HEK293 (cell line): ENCODE measurements at regions not wholly inside any gene's neighbourhood (a gene's known extent, or its start where the extent isn't known, plus 50 kb on each side); places are given as distances from the start of the nearest gene placed in this dataset.

Experiments used
- CTCF ChIA-PET: fragments of 350-600 bp; formaldehyde crosslinking; extraction: SDS; loops from one replicate; lab custom pipeline; 2021; ENCODE audit warnings: antibody characterized with exemption; lab: Yijun Ruan, JAX
- POLR2A ChIA-PET: fragments of 300-600 bp; formaldehyde crosslinking; extraction: SDS; loops from one replicate; lab custom pipeline; 2020; ENCODE audit warnings: antibody characterized with exemption, inconsistent platforms; lab: Yijun Ruan, JAX
- H3K27ac ChIP-seq: fragments of 200-500 bp; sonication (Bioruptor generic); 2 replicates; pipeline ENCODE4 v1.5.1; 2014; ENCODE audit warnings: low read depth, low read length, control low read depth, inconsistent platforms; ENCODE audit errors: extremely low read depth
- H3K36me3 ChIP-seq, 2 experiments: fragments of 200-500 bp in 1 of 2; sonication (Bioruptor generic) in 1 of 2; 1 replicate in 1 of 2; 2 replicates in 1 of 2; pipeline ENCODE4 v1.5.1; 2014 to 2017; ENCODE audit warnings: inconsistent platforms in 2 of 2, low read length in 2 of 2; ENCODE audit not compliant: control insufficient read depth in 2 of 2, insufficient read depth in 1 of 2
- H3K4me1 ChIP-seq: fragments of 200-500 bp; sonication (Bioruptor generic); 2 replicates; pipeline ENCODE4 v1.5.1; 2014; ENCODE audit warnings: mild to moderate bottlenecking, low read length, inconsistent platforms; ENCODE audit not compliant: control insufficient read depth, insufficient read depth
- H3K4me3 ChIP-seq: 2 replicates; pipeline ENCODE4 v1.5.1; 2011; ENCODE audit warnings: low read depth, mild to moderate bottlenecking, control low read depth, low read length, moderate library complexity
- H3K9me3 ChIP-seq: fragments of 200-500 bp; sonication (Bioruptor generic); 2 replicates; pipeline ENCODE4 v1.5.1; 2014; ENCODE audit warnings: low read depth, low read length, inconsistent platforms; ENCODE audit not compliant: control insufficient read depth, insufficient read depth
- EGR2 ChIP-seq: fragments of 450-650 bp; formaldehyde crosslinking; IDR thresholded peaks from 2 replicates; pipeline ENCODE4 v1.5.1; 2016; ENCODE audit warnings: low read depth, missing biosample characterization, missing genetic modification characterization
- HOXC10 ChIP-seq: sonication (generic); formaldehyde crosslinking; IDR thresholded peaks from 2 replicates; pipeline ENCODE4 v1.8.1; 2023; ENCODE audit warnings: mild to moderate bottlenecking, missing genetic modification reagents
- KLF8 ChIP-seq: fragments of 450-650 bp; formaldehyde crosslinking; IDR thresholded peaks from 2 replicates; pipeline ENCODE4 v1.5.1; 2016; ENCODE audit warnings: missing biosample characterization, missing genetic modification characterization
- TRIM28 ChIP-seq: IDR thresholded peaks from 2 replicates; pipeline ENCODE4 v1.6.1; 2011; ENCODE audit warnings: low read length, control low read depth, borderline replicate concordance
- ZBTB11 ChIP-seq: fragments of 450-650 bp; formaldehyde crosslinking; conservative IDR thresholded peaks from 2 replicates; pipeline ENCODE4 v1.5.1; 2016; ENCODE audit warnings: low read depth, missing biosample characterization, missing genetic modification characterization
- ZBTB26 ChIP-seq: fragments of 450-650 bp; formaldehyde crosslinking; optimal IDR thresholded peaks from 2 replicates; pipeline ENCODE3; 2016; ENCODE audit warnings: missing biosample characterization, mild to moderate bottlenecking, missing genetic modification characterization
- ZEB2 ChIP-seq: fragments of 450-650 bp; formaldehyde crosslinking; IDR thresholded peaks from 2 replicates; pipeline ENCODE4 v1.5.1; 2016; ENCODE audit warnings: missing biosample characterization, missing genetic modification characterization
- ZNF157 ChIP-seq: fragments of 450-650 bp; formaldehyde crosslinking; IDR thresholded peaks from 2 replicates; pipeline ENCODE4 v1.5.1; 2016; ENCODE audit warnings: missing biosample characterization, missing genetic modification characterization
- ZNF184 ChIP-seq: fragments of 450-650 bp; IDR thresholded peaks from 2 replicates; pipeline ENCODE4 v1.5.1; 2018; ENCODE audit warnings: missing biosample characterization, mild to moderate bottlenecking, missing genetic modification characterization
- ZNF223 ChIP-seq: fragments of 450-650 bp; formaldehyde crosslinking; IDR thresholded peaks from 2 replicates; pipeline ENCODE4 v1.5.1; 2016; ENCODE audit warnings: missing biosample characterization, missing genetic modification characterization
- ZNF24 ChIP-seq: fragments of 450-650 bp; formaldehyde crosslinking; IDR thresholded peaks from 2 replicates; pipeline ENCODE4 v1.5.1; 2016; ENCODE audit warnings: missing biosample characterization, missing genetic modification characterization
- ZNF274 ChIP-seq, 2 experiments: fragments of 200-500 bp in 1 of 2; fragments of 450-650 bp in 1 of 2; sonication (Bioruptor generic) in 1 of 2; formaldehyde crosslinking in 1 of 2; IDR thresholded peaks; 2 replicates each; pipeline versions ENCODE4 v1.5.1 to v1.6.1; 2014 to 2016; ENCODE audit warnings: borderline replicate concordance in 1 of 2, inconsistent platforms in 1 of 2, low read length in 1 of 2, missing biosample characterization in 1 of 2, missing genetic modification characterization in 1 of 2
- ZNF335 ChIP-seq: fragments of 450-650 bp; formaldehyde crosslinking; conservative IDR thresholded peaks from 2 replicates; pipeline ENCODE4 v1.5.1; 2016; ENCODE audit warnings: missing biosample characterization, missing genetic modification characterization
- ZNF449 ChIP-seq: fragments of 450-650 bp; formaldehyde crosslinking; IDR thresholded peaks from 2 replicates; pipeline ENCODE4 v1.5.1; 2017; ENCODE audit warnings: missing biosample characterization, mild to moderate bottlenecking, missing genetic modification characterization, moderate library complexity
- ZNF521 ChIP-seq: fragments of 450-650 bp; formaldehyde crosslinking; IDR thresholded peaks from 2 replicates; pipeline ENCODE4 v1.5.1; 2017; ENCODE audit warnings: missing biosample characterization, mild to moderate bottlenecking, missing genetic modification characterization
- ZNF530 ChIP-seq: fragments of 450-650 bp; formaldehyde crosslinking; IDR thresholded peaks from 2 replicates; pipeline ENCODE4 v1.5.1; 2016; ENCODE audit warnings: low read depth, missing biosample characterization, missing genetic modification characterization
- ZNF600 ChIP-seq: fragments of 450-650 bp; formaldehyde crosslinking; IDR thresholded peaks from 2 replicates; pipeline ENCODE4 v1.5.1; 2016; ENCODE audit warnings: missing biosample characterization, missing genetic modification characterization
- ZNF621 ChIP-seq: fragments of 450-650 bp; formaldehyde crosslinking; IDR thresholded peaks from 2 replicates; pipeline ENCODE4 v1.5.1; 2017; ENCODE audit warnings: missing biosample characterization, missing genetic modification characterization
- ZNF623 ChIP-seq: fragments of 450-650 bp; formaldehyde crosslinking; IDR thresholded peaks from 2 replicates; pipeline ENCODE4 v1.5.1; 2016; ENCODE audit warnings: missing biosample characterization, missing genetic modification characterization
- ZNF654 ChIP-seq: fragments of 450-650 bp; formaldehyde crosslinking; IDR thresholded peaks from 2 replicates; pipeline ENCODE4 v1.5.1; 2016; ENCODE audit warnings: low read depth, missing biosample characterization, missing genetic modification characterization
- ZNF701 ChIP-seq: fragments of 450-650 bp; formaldehyde crosslinking; IDR thresholded peaks from 2 replicates; pipeline ENCODE4 v1.5.1; 2016; ENCODE audit warnings: missing biosample characterization, missing genetic modification characterization
- ZNF830 ChIP-seq: fragments of 450-650 bp; IDR thresholded peaks from 2 replicates; pipeline ENCODE4 v1.5.0; 2018; ENCODE audit warnings: missing biosample characterization, missing genetic modification characterization, low read depth, mild to moderate bottlenecking, moderate library complexity
- ZNF843 ChIP-seq: fragments of 450-650 bp; formaldehyde crosslinking; IDR thresholded peaks from 2 replicates; pipeline ENCODE4 v1.5.1; 2016; ENCODE audit warnings: missing biosample characterization, missing genetic modification characterization
- ZXDB ChIP-seq: fragments of 450-650 bp; formaldehyde crosslinking; IDR thresholded peaks from 2 replicates; pipeline ENCODE4 v1.5.1; 2016; ENCODE audit warnings: missing biosample characterization, missing genetic modification characterization
- TF ChIP-seq, protein P1 (sequence below): fragments of 450-650 bp; formaldehyde crosslinking; IDR thresholded peaks from 2 replicates; pipeline ENCODE4 v1.5.1; 2016; ENCODE audit warnings: missing biosample characterization, missing genetic modification characterization

DNA sequence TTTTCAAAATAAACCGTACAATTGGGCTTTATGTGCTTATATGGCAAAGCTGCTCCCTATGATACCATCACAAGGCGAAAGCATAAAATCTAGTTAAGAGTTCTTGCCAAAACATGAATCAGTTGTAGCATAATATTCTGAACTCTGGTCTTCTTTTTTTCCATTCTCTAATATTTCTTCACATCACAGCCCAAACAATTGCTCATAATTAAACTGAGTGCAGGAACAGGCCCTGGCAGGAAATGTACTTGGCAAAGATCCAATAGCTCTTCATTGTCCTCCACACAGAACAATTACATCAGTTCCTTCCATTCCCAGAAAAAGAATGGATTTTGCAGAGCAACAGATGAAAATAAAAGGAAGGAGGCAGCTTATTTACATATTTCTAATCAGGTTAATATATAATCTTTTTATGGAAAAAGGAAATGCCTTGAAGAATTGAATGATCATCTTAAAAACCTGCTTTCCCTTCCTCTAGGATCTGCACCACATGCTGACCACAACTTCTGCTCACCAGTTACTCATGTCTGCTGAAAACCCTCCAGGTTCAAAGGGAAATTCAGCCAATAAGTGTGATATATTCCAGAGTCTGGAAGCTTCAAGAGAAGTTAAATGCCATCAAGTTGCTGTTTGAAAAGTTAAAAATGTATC lies 123.3 kb upstream of the COL21A1 start (continued):
- no peak for TF ChIP-seq ZBTB11 (tag by site-specific recombination)
- TF ChIP-seq ZXDB (tag by site-specific recombination), result peak; percentile 34; the same call in 1 of the 2 replicates
- TF ChIP-seq ZNF600 (tag by site-specific recombination), result peak; percentile 74
- TF ChIP-seq ZNF223 (tag by site-specific recombination), result no peak
- no peak for TF ChIP-seq ZNF621
- TF ChIP-seq ZNF530 (tag by site-specific recombination), result no peak
- TF ChIP-seq ZNF184 (tag by site-specific recombination), result 0 out of 2 replicates have a peak, but pooled peaks have one; percentile 36
- TF ChIP-seq EGR2 (tag by site-specific recombination), result no peak
- TF ChIP-seq ZNF843 (tag by site-specific recombination), result no peak

- Histone ChIP-seq H3K9me3 (no peaks in the 10 kb centered on the region), H3K36me3 (no peaks in the 10 kb centered on the region), H3K27ac (no peak overlapping the region), H3K4me3 (no peak overlapping the region), H3K4me1 (peaks cover 8% of the 10 kb centered on the region)
- ChIA-PET POLR2A (interaction anchor here (0.6 kb wide), 2 partner anchors 23 to 256 kb away, joined by 3 read pairs; no protein-coding TSS in a partner anchor), CTCF (interaction anchor here (0.7 to 6.2 kb wide), 11 partner anchors 9 to 230 kb away, joined by 3 to 47 read pairs (median 5); no protein-coding TSS in a partner anchor)
- no peak for TF ChIP-seq ZNF449 (tag by site-specific recombination)
- TF ChIP-seq ZNF274 (IDR thresholded peaks at IDR 0.05; ENCODE audit: low read length), result no peak
- no peak for TF ChIP-seq ZNF274 (tag by site-specific recombination; IDR thresholded peaks at IDR 0.05; ENCODE audit: borderline replicate concordance)
- TF ChIP-seq ZNF654 (tag by site-specific recombination), result peak; percentile 53
- TF ChIP-seq ZNF335 (tag by site-specific recombination), result 0 out of 2 replicates have a peak, but pooled peaks have one; percentile 50
- TF ChIP-seq TRIM28, result no peak
Observed at GRCh38 chr6:56370127-56370540, 122.8 kb upstream of the COL21A1 start.

DNA sequence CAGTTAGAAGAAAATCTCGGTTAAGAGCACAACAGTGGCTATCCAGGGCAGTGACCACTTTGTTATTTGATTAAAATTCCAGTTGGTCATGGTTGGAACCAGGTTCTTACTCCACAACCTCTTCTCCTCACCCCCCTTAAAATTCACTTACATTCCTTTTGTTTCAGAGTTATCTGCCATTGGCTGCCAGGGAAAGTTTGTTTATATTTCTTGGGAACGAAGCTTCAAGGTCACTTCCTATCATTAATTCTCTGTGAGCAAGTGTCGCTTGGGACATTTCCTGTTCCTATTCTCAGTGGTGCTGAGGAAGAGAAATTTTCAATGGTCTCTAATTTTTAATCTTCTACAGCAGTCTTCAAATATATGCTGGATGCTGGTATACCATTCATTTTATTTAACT lies 121.1 kb upstream of the COL21A1 start:
- CTCF ChIA-PET, result interaction anchor here (1.6 to 6.2 kb wide), 5 partner anchors 10 to 232 kb away, joined by 6 to 47 read pairs (median 7); no protein-coding TSS in a partner anchor
- Histone ChIP-seq H3K36me3 (no peaks in the 10 kb centered on the region), H3K9me3 (no peaks in the 10 kb centered on the region), H3K4me3 (no peak overlapping the region), H3K4me1 (peaks cover 19% of the 10 kb centered on the region), H3K27ac (no peak overlapping the region)
- POLR2A ChIA-PET, result no interaction called here
- TF ChIP-seq ZEB2 (tag by site-specific recombination), result no peak
- no peak for TF ChIP-seq HOXC10
- TF ChIP-seq ZNF157 (tag by site-specific recombination), result no peak
- no peak for TF ChIP-seq ZNF24
- no peak for TF ChIP-seq KLF8 (tag by site-specific recombination)
- no peak for TF ChIP-seq ZBTB26
- no peak for TF ChIP-seq ZNF701 (tag by site-specific recombination)
- no peak for TF ChIP-seq ZNF830 (tag by site-specific recombination)
- no peak for TF ChIP-seq ZNF623 (tag by site-specific recombination)
- TF ChIP-seq, protein P1, sequence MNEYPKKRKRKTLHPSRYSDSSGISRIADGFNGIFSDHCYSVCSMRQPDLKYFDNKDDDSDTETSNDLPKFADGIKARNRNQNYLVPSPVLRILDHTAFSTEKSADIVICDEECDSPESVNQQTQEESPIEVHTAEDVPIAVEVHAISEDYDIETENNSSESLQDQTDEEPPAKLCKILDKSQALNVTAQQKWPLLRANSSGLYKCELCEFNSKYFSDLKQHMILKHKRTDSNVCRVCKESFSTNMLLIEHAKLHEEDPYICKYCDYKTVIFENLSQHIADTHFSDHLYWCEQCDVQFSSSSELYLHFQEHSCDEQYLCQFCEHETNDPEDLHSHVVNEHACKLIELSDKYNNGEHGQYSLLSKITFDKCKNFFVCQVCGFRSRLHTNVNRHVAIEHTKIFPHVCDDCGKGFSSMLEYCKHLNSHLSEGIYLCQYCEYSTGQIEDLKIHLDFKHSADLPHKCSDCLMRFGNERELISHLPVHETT (tag by site-specific recombination), result no peak
- TF ChIP-seq ZNF521 (tag by site-specific recombination), result no peak
